ENCODE measurements at regions not wholly inside any gene's neighbourhood (a gene's known extent, or its start where the extent isn't known, plus 50 kb on each side); places are given as distances from the start of the nearest gene placed in this dataset.

GRCh38 chr20:56930876-56931275 lies 301.8 kb downstream of the TFAP2C start:
- TF ChIP-seq CTCF (IDR thresholded peaks at IDR 0.05; ENCODE audit: poor library complexity, severe bottlenecking), result no peak
- no peak for TF ChIP-seq EZH2 (IDR thresholded peaks at IDR 0.05; ENCODE audit: borderline replicate concordance, insufficient read depth, low read length, poor library complexity, severe bottlenecking)
- TF ChIP-seq SMC3 (conservative IDR thresholded peaks at IDR 0.05; ENCODE audit: poor library complexity), result no peak
- TF ChIP-seq RAD21 (conservative IDR thresholded peaks at IDR 0.05), result no peak
